ENCODE measurements at regions not wholly inside any gene's neighbourhood (a gene's known extent, or its start where the extent isn't known, plus 50 kb on each side); places are given as distances from the start of the nearest gene placed in this dataset.

- Histone ChIP-seq H3K4ac (ENCODE audit: low read depth in 1 of 2, low read length in 2 of 2) (no peak overlapping the region), H2AK5ac (ENCODE audit: low read length, severe bottlenecking) (no peak overlapping the region), H3K79me1 (replicated peaks; ENCODE audit: low read length, poor library complexity, severe bottlenecking) (no peaks in the 10 kb centered on the region), H3K9me3 (ENCODE audit: control insufficient read depth, low read length) (peaks cover 36% of the 10 kb centered on the region), H2BK15ac (ENCODE audit: low read depth, poor library complexity, severe bottlenecking) (no peak overlapping the region), H3K9ac (ENCODE audit: low read length) (no peak overlapping the region), H2BK5ac (ENCODE audit: low read depth, low read length, poor library complexity, severe bottlenecking) (peak overlapping the region; percentile 19), H3K18ac (ENCODE audit: low read depth in 1 of 2, low read length in 2 of 2) (no peak overlapping the region), H4K8ac (ENCODE audit: low read length) (no peak overlapping the region), H3K4me2 (ENCODE audit: low read length, poor library complexity, severe bottlenecking) (no peak overlapping the region), H3K14ac (ENCODE audit: low read length in 2 of 2) (no peak overlapping the region), H3K4me1 (ENCODE audit: control insufficient read depth, insufficient read depth, low read depth, low read length) (no peaks in the 10 kb centered on the region), H3K23ac (ENCODE audit: low read length in 2 of 2) (no peak overlapping the region), H2AFZ (ENCODE audit: low read depth, low read length) (no peak overlapping the region), H3K27me3 (ENCODE audit: control insufficient read depth in 1 of 2, insufficient read depth in 1 of 2, low read length in 2 of 2) (peaks cover 0 to 2% of the 10 kb centered on the region in 2 experiments), H3K27ac (ENCODE audit: low read length, poor library complexity, severe bottlenecking) (no peak overlapping the region), H3K36me3 (ENCODE audit: control insufficient read depth in 1 of 2, insufficient read depth in 2 of 2, low read depth in 1 of 2, low read length in 2 of 2) (no peaks in the 10 kb centered on the region), H3K4me3 (ENCODE audit: insufficient read depth in 1 of 2, low read depth in 1 of 2, low read length in 2 of 2) (no peak overlapping the region), H4K91ac (ENCODE audit: low read length) (no peak overlapping the region), H2BK12ac (ENCODE audit: low read length in 2 of 2) (no peak overlapping the region), H2BK120ac (ENCODE audit: low read depth, low read length) (no peak overlapping the region)
- no peak for DNase-seq
Observed at GRCh38 chr6:156612361-156612760, 164.8 kb upstream of the ARID1B start.

GRCh38 chr6:156602066-156602385 lies 175.2 kb upstream of the ARID1B start:
- DNase-seq = no peak
- Histone ChIP-seq H2BK15ac (ENCODE audit: low read depth, poor library complexity, severe bottlenecking) (no peak overlapping the region), H2AFZ (ENCODE audit: low read depth, low read length) (no peak overlapping the region), H3K9me3 (ENCODE audit: control insufficient read depth, low read length) (no peaks in the 10 kb centered on the region), H2BK12ac (ENCODE audit: low read length in 2 of 2) (no peak overlapping the region), H3K9ac (ENCODE audit: low read length) (no peak overlapping the region), H4K91ac (ENCODE audit: low read length) (no peak overlapping the region), H3K4ac (ENCODE audit: low read depth in 1 of 2, low read length in 2 of 2) (no peak overlapping the region), H3K4me1 (ENCODE audit: control insufficient read depth, insufficient read depth, low read depth, low read length) (no peaks in the 10 kb centered on the region), H3K4me2 (ENCODE audit: low read length, poor library complexity, severe bottlenecking) (no peak overlapping the region), H2BK120ac (ENCODE audit: low read depth, low read length) (no peak overlapping the region), H4K8ac (ENCODE audit: low read length) (no peak overlapping the region), H3K14ac (ENCODE audit: low read length in 2 of 2) (no peak overlapping the region), H3K18ac (ENCODE audit: low read depth in 1 of 2, low read length in 2 of 2) (no peak overlapping the region), H3K27me3 (ENCODE audit: control insufficient read depth in 1 of 2, insufficient read depth in 1 of 2, low read length in 2 of 2) (peaks cover 0 to 3% of the 10 kb centered on the region in 2 experiments), H3K4me3 (ENCODE audit: insufficient read depth in 1 of 2, low read depth in 1 of 2, low read length in 2 of 2) (no peak overlapping the region), H2BK5ac (ENCODE audit: low read depth, low read length, poor library complexity, severe bottlenecking) (no peak overlapping the region), H3K79me1 (replicated peaks; ENCODE audit: low read length, poor library complexity, severe bottlenecking) (no peaks in the 10 kb centered on the region), H3K23ac (ENCODE audit: low read length in 2 of 2) (no peak overlapping the region), H3K27ac (ENCODE audit: low read length, poor library complexity, severe bottlenecking) (no peak overlapping the region), H3K36me3 (ENCODE audit: control insufficient read depth in 1 of 2, insufficient read depth in 2 of 2, low read depth in 1 of 2, low read length in 2 of 2) (no peaks in the 10 kb centered on the region), H2AK5ac (ENCODE audit: low read length, severe bottlenecking) (no peak overlapping the region)
- WGBS = 80% methylated on average over 7 of the region's 7 CpGs

- Histone ChIP-seq H2BK120ac (ENCODE audit: low read depth, low read length) (no peak overlapping the region), H3K9me3 (ENCODE audit: control insufficient read depth, low read length) (no peaks in the 10 kb centered on the region), H3K23ac (ENCODE audit: low read length in 2 of 2) (no peak overlapping the region), H2BK5ac (ENCODE audit: low read depth, low read length, poor library complexity, severe bottlenecking) (no peak overlapping the region), H2AK5ac (ENCODE audit: low read length, severe bottlenecking) (no peak overlapping the region), H3K27ac (ENCODE audit: low read length, poor library complexity, severe bottlenecking) (no peak overlapping the region), H2AFZ (ENCODE audit: low read depth, low read length) (no peak overlapping the region), H3K9ac (ENCODE audit: low read length) (no peak overlapping the region), H3K4me2 (ENCODE audit: low read length, poor library complexity, severe bottlenecking) (no peak overlapping the region), H3K27me3 (ENCODE audit: control insufficient read depth in 1 of 2, insufficient read depth in 1 of 2, low read length in 2 of 2) (peaks cover 0 to 3% of the 10 kb centered on the region in 2 experiments), H2BK15ac (ENCODE audit: low read depth, poor library complexity, severe bottlenecking) (no peak overlapping the region), H3K4me1 (ENCODE audit: control insufficient read depth, insufficient read depth, low read depth, low read length) (no peaks in the 10 kb centered on the region), H4K8ac (ENCODE audit: low read length) (no peak overlapping the region), H4K91ac (ENCODE audit: low read length) (no peak overlapping the region), H3K79me1 (replicated peaks; ENCODE audit: low read length, poor library complexity, severe bottlenecking) (no peaks in the 10 kb centered on the region), H3K14ac (ENCODE audit: low read length in 2 of 2) (no peak overlapping the region), H3K4ac (ENCODE audit: low read depth in 1 of 2, low read length in 2 of 2) (no peak overlapping the region), H3K4me3 (ENCODE audit: insufficient read depth in 1 of 2, low read depth in 1 of 2, low read length in 2 of 2) (no peak overlapping the region), H3K18ac (ENCODE audit: low read depth in 1 of 2, low read length in 2 of 2) (no peak overlapping the region), H2BK12ac (ENCODE audit: low read length in 2 of 2) (no peak overlapping the region), H3K36me3 (ENCODE audit: control insufficient read depth in 1 of 2, insufficient read depth in 2 of 2, low read depth in 1 of 2, low read length in 2 of 2) (no peaks in the 10 kb centered on the region)
- 88% methylated on average over 16 of the region's 17 CpGs for WGBS
- DNase-seq = no peak
Observed at GRCh38 chr6:156601152-156602065, 175.8 kb upstream of the ARID1B start.

GRCh38 chr6:156600678-156601077 lies 176.5 kb upstream of the ARID1B start:
- DNase-seq = no peak
- H2AK5ac ChIP-seq (ENCODE audit: low read length, severe bottlenecking) = no peak overlapping the region
- H3K9ac ChIP-seq (ENCODE audit: low read length) = no peak overlapping the region
- H3K4me3 ChIP-seq (ENCODE audit: insufficient read depth in 1 of 2, low read depth in 1 of 2, low read length in 2 of 2) = no peak overlapping the region
- H3K4ac ChIP-seq (ENCODE audit: low read depth in 1 of 2, low read length in 2 of 2) = no peak overlapping the region
- no peak overlapping the region for H2AFZ ChIP-seq (ENCODE audit: low read depth, low read length)
- H3K4me1 ChIP-seq (ENCODE audit: control insufficient read depth, insufficient read depth, low read depth, low read length) = peaks cover 4% of the 10 kb centered on the region
- H2BK12ac ChIP-seq (ENCODE audit: low read length in 2 of 2) = no peak overlapping the region
- H2BK5ac ChIP-seq (ENCODE audit: low read depth, low read length, poor library complexity, severe bottlenecking) = no peak overlapping the region
- no peak overlapping the region for H4K8ac ChIP-seq (ENCODE audit: low read length)
- no peak overlapping the region for H2BK15ac ChIP-seq (ENCODE audit: low read depth, poor library complexity, severe bottlenecking)
- WGBS = 94% methylated on average over 8 of the region's 9 CpGs
- H3K9me3 ChIP-seq (ENCODE audit: control insufficient read depth, low read length) = no peaks in the 10 kb centered on the region
- no peak overlapping the region for H3K23ac ChIP-seq (ENCODE audit: low read length in 2 of 2)
- no peak overlapping the region for H3K14ac ChIP-seq (ENCODE audit: low read length in 2 of 2)
- H3K79me1 ChIP-seq (replicated peaks; ENCODE audit: low read length, poor library complexity, severe bottlenecking) = no peaks in the 10 kb centered on the region
- peaks cover 0 to 3% of the 10 kb centered on the region in 2 experiments for H3K27me3 ChIP-seq (ENCODE audit: control insufficient read depth in 1 of 2, insufficient read depth in 1 of 2, low read length in 2 of 2)
- no peak overlapping the region for H3K18ac ChIP-seq (ENCODE audit: low read depth in 1 of 2, low read length in 2 of 2)
- H3K36me3 ChIP-seq (ENCODE audit: control insufficient read depth in 1 of 2, insufficient read depth in 2 of 2, low read depth in 1 of 2, low read length in 2 of 2) = no peaks in the 10 kb centered on the region
- no peak overlapping the region for H3K4me2 ChIP-seq (ENCODE audit: low read length, poor library complexity, severe bottlenecking)
- no peak overlapping the region for H3K27ac ChIP-seq (ENCODE audit: low read length, poor library complexity, severe bottlenecking)
- no peak overlapping the region for H2BK120ac ChIP-seq (ENCODE audit: low read depth, low read length)
- H4K91ac ChIP-seq (ENCODE audit: low read length) = no peak overlapping the region
